GM18861 (cell line): ENCODE measurements at regions not wholly inside any gene's neighbourhood (a gene's known extent, or its start where the extent isn't known, plus 50 kb on each side); places are given as distances from the start of the nearest gene placed in this dataset.

Source experiments
- ATAC-seq: cut with Tn5 transposase; IDR thresholded peaks from one replicate; pipeline ENCODE4 v1.9.1; 2021; ENCODE audit not compliant: unreplicated experiment

- ATAC-seq, result no peak
Measured at GRCh38 chr2:101558740-101559525, 84.0 kb upstream of the RFX8 start.

- no peak for ATAC-seq
Measured at GRCh38 chr2:101556033-101556459, 81.1 kb upstream of the RFX8 start.

DNA sequence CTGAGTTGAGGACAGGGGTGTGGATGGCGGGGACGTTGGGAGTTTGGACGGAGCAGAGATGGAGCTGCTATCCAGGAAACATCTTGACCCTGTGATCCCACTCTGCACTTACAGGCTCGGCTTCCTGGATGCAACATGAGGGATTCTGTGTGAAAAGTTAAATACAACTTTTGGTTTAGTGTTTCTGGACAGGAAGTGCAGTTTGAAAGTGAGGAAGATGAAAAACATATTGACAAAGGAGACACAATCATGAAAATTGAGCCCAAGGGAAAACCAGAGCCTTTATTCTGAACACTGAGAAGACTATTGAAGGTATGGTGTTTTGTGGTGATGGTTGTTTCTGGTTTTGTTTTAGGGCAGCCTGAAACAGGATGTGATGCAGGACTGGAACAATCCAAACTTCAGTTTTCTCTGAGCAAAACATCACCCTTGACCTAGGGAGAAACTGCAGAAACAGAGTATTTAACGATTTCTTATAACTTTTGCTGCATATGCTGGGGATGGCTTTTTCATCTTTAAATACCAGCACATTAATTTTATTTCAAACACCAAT, 76.5 kb upstream of the RFX8 start:
- no peak for ATAC-seq

GRCh38 chr2:101550555-101550954, 75.6 kb upstream of the RFX8 start:
- no peak for ATAC-seq

DNA sequence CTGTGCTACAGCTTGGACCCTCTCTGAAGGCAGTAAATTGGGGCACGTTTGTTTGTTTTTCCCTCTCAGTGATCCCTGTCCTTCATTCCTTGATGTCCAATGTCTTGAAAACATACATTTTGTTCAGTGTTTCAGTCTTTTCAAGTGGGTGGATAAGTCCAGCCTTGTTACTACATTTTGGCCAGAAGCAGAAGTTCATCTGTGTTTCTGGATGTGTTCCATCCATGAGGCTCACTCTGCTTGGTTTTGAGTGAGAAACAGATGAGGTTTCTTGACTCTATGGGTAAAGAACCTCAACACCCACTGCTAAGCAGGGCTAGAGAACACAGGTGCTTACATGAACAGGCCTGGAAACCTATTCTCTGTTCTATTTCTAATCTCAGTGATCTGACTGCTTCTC, 74.5 kb upstream of the RFX8 start:
- no peak for ATAC-seq

DNA sequence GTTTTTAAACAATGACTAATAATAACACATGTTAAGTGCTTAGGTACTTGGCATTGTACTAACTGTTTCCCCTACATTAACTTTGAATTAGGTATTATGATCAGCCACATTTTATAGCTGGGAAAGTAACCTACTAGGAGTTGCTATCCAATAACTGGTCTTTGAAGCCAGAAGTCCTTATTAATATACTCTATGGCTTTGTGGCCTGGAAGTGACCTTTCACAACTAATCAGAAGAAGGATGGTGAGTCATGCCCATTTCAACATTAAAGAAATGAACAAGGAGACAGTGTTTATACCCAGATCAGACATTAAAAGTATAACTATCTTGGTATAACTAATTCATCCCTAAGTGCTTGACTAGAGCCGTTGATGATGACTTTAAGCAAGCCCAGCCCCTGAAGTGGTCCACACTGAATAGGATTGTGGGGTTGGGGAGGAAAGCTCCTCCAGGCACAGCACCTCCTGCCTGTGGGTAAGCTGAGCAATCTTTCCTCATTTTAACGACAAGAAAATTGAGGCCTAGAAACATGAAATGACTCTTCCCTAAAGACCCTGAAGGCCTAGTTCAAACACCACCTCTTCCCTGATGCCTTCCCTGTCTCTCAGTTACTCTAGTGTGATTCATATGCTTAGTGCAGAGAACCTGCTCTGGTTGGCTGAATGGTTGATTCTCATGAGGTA, 71.6 kb upstream of the RFX8 start:
- ATAC-seq, result no peak

DNA sequence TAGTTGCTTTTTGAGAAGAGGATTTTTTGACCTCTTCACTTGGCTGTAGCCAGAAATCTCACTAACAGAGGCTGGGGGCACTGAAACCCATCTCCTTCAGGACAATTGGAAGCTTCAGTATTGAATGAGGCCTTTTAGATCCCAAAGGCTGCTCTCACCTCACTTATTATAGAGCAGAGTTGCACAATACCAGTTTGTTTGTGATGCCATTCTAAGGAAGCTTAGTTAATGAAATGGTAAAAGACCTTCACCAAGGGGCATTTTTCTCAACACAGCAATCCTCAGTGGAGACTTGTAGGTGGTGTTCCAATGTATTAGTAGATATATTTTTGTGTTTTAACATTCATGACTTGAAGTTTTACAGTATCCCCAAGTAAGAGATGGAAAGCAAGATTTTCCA, 71.0 kb upstream of the RFX8 start:
- no peak for ATAC-seq

GRCh38 chr2:101540518-101540917, 65.6 kb upstream of the RFX8 start:
- no peak for ATAC-seq

DNA sequence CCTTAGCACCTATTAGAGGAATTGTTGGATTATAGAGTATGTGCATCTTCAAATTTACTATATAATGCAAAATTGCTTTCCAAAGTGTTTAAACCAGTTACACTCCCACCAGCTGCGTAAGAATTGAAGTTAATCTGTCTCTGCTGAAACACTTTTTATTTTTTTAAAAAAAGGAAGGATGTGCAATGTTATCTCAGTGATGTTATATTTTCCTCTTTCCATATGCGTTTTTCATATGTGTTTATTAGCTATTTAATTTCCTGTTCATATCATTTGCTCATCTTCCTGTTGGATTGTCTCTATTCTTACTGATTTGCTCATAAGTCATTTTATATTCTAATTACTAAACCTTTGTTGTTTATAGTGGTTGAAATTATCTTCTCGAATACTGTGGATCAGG, 63.2 kb upstream of the RFX8 start:
- ATAC-seq, result no peak

GRCh38 chr2:101534149-101534611, 59.3 kb upstream of the RFX8 start:
- ATAC-seq, result no peak

- no peak for ATAC-seq
Measured at GRCh38 chr2:101533561-101534148, 58.7 kb upstream of the RFX8 start.

GRCh38 chr2:101528501-101528900, 53.6 kb upstream of the RFX8 start:
- ATAC-seq, result no peak

DNA sequence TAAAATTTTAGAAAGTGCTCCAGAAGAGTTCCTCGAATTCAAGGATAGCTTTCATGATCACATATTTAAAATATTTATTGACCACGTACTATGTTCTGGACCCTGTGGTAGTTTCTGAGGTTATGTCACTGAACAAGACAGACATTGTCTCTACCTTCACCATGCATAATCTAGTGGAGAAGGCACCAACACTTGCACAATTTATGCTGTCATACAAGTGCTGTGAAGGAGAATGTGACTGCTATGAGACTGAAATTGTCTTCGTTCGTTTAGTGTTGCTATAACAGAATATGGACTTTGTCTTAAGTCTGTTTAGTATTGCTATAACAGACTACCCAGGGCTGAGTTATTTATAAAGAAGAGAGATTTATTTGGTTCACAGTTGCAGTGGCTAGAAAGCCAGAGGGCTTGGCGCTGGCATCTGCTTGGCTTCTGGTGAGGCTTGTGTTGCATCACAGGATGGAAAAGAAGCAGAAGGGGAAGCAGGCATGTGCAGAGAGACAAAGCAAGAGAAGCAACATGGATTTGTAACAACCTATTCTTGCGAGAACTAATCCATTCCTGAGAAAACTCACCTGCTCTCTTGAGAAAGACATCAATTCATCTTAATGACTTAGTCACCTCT, 50.0 kb upstream of the RFX8 start:
- ATAC-seq, result no peak
